ENCODE measurements at regions not wholly inside any gene's neighbourhood (a gene's known extent, or its start where the extent isn't known, plus 50 kb on each side); places are given as distances from the start of the nearest gene placed in this dataset.

DNA sequence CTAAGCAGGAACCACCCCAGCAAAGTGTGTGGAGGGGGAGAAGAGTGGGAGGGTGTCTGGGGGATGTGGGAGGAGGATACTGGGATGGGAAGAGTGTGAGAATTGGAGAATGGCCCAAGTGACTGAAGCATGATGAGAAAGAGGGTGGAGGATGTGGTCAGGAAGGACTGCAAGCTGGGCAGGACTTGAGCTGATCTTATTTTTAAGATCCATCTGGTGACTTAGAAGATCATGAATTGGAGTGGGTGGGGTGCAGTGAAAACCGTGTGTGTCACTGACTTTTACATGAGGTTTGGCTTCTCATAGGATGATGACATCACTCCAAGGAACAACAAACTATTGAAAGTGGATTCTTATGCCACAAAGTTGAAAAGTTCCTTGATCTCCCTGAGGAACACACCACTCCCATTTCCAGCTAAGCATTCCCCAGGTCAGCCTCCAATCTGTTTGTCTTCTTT lies 287.5 kb downstream of the GALC start:
- H3K27me3 ChIP-seq (ENCODE audit: insufficient read depth, low read length, poor library complexity) = no peaks in the 10 kb centered on the region
- no peaks in the 10 kb centered on the region for H3K4me1 ChIP-seq (ENCODE audit: insufficient read depth, low read length)
- H3K79me2 ChIP-seq (ENCODE audit: insufficient read depth, low read length) = no peaks in the 10 kb centered on the region
- no peak for DNase-seq
- H3K4me3 ChIP-seq (ENCODE audit: low read depth in 1 of 2, low read length in 2 of 2) = no peak overlapping the region
- no peak overlapping the region for H2AFZ ChIP-seq (ENCODE audit: low read depth, low read length)
- ATAC-seq (ENCODE audit: insufficient read depth, low read depth) = no peak
- H3K4me2 ChIP-seq (ENCODE audit: insufficient read depth, low read length) = no peak overlapping the region
- no peak overlapping the region for H3K27ac ChIP-seq (ENCODE audit: low read length)
- H3K9me3 ChIP-seq (ENCODE audit: insufficient read depth, low read length, severe bottlenecking) = no peaks in the 10 kb centered on the region
- H4K20me1 ChIP-seq (ENCODE audit: insufficient read depth, low read length) = no peaks in the 10 kb centered on the region
- no peak for TF ChIP-seq EZH2 (IDR thresholded peaks at IDR 0.05; ENCODE audit: borderline replicate concordance, low read depth, low read length, severe bottlenecking)
- TF ChIP-seq, protein P1, sequence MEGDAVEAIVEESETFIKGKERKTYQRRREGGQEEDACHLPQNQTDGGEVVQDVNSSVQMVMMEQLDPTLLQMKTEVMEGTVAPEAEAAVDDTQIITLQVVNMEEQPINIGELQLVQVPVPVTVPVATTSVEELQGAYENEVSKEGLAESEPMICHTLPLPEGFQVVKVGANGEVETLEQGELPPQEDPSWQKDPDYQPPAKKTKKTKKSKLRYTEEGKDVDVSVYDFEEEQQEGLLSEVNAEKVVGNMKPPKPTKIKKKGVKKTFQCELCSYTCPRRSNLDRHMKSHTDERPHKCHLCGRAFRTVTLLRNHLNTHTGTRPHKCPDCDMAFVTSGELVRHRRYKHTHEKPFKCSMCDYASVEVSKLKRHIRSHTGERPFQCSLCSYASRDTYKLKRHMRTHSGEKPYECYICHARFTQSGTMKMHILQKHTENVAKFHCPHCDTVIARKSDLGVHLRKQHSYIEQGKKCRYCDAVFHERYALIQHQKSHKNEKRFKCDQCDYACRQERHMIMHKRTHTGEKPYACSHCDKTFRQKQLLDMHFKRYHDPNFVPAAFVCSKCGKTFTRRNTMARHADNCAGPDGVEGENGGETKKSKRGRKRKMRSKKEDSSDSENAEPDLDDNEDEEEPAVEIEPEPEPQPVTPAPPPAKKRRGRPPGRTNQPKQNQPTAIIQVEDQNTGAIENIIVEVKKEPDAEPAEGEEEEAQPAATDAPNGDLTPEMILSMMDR (IDR thresholded peaks at IDR 0.05; ENCODE audit: borderline replicate concordance, extremely low read depth, low read length, poor library complexity, severe bottlenecking) = no peak
- H3K36me3 ChIP-seq (ENCODE audit: insufficient read depth, low read length) = no peaks in the 10 kb centered on the region
- H3K9ac ChIP-seq (ENCODE audit: low read depth, low read length) = no peak overlapping the region

DNA sequence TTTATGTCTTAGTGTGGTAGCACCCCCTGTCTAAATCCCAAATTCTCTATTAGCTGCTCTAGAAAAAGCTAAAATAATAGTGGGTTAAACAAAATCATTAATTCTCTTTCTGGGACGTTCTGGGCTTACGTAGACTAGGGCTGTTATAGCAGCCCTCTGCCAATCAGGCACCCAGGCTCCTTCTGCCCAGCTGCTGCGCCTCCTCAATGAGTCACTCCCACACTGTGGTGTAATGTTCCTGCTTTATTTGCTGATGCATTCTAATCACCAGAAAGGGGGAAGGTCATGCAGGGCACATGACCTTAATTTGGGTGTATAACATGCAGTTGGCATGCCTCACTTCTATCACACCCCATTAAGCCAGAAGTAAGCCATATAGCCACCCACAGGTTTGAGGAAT lies 294.5 kb downstream of the GALC start:
- no peak overlapping the region for H3K9ac ChIP-seq (ENCODE audit: low read depth, low read length)
- H3K4me1 ChIP-seq (ENCODE audit: insufficient read depth, low read length) = no peaks in the 10 kb centered on the region
- H3K9me3 ChIP-seq (ENCODE audit: insufficient read depth, low read length, severe bottlenecking) = no peaks in the 10 kb centered on the region
- no peak overlapping the region for H2AFZ ChIP-seq (ENCODE audit: low read depth, low read length)
- H3K4me2 ChIP-seq (ENCODE audit: insufficient read depth, low read length) = no peak overlapping the region
- no peak for DNase-seq
- H3K27me3 ChIP-seq (ENCODE audit: insufficient read depth, low read length, poor library complexity) = no peaks in the 10 kb centered on the region
- no peaks in the 10 kb centered on the region for H3K79me2 ChIP-seq (ENCODE audit: insufficient read depth, low read length)
- H3K4me3 ChIP-seq (ENCODE audit: low read depth in 1 of 2, low read length in 2 of 2) = no peak overlapping the region
- TF ChIP-seq EZH2 (IDR thresholded peaks at IDR 0.05; ENCODE audit: borderline replicate concordance, low read depth, low read length, severe bottlenecking) = no peak
- TF ChIP-seq, protein P1 (IDR thresholded peaks at IDR 0.05; ENCODE audit: borderline replicate concordance, extremely low read depth, low read length, poor library complexity, severe bottlenecking) = no peak
- H3K27ac ChIP-seq (ENCODE audit: low read length) = no peak overlapping the region
- ATAC-seq (ENCODE audit: insufficient read depth, low read depth) = no peak
- no peaks in the 10 kb centered on the region for H3K36me3 ChIP-seq (ENCODE audit: insufficient read depth, low read length)
- no peaks in the 10 kb centered on the region for H4K20me1 ChIP-seq (ENCODE audit: insufficient read depth, low read length)

GRCh38 chr14:87696485-87696884 lies 296.5 kb downstream of the GALC start:
- H3K9ac ChIP-seq (ENCODE audit: low read depth, low read length) = no peak overlapping the region
- no peaks in the 10 kb centered on the region for H3K79me2 ChIP-seq (ENCODE audit: insufficient read depth, low read length)
- no peak for ATAC-seq (ENCODE audit: insufficient read depth, low read depth)
- H2AFZ ChIP-seq (ENCODE audit: low read depth, low read length) = no peak overlapping the region
- H3K27ac ChIP-seq (ENCODE audit: low read length) = no peak overlapping the region
- TF ChIP-seq EZH2 (IDR thresholded peaks at IDR 0.05; ENCODE audit: borderline replicate concordance, low read depth, low read length, severe bottlenecking) = no peak
- TF ChIP-seq, protein P1 (IDR thresholded peaks at IDR 0.05; ENCODE audit: borderline replicate concordance, extremely low read depth, low read length, poor library complexity, severe bottlenecking) = no peak
- H4K20me1 ChIP-seq (ENCODE audit: insufficient read depth, low read length) = no peaks in the 10 kb centered on the region
- DNase-seq = no peak
- H3K4me1 ChIP-seq (ENCODE audit: insufficient read depth, low read length) = no peaks in the 10 kb centered on the region
- H3K27me3 ChIP-seq (ENCODE audit: insufficient read depth, low read length, poor library complexity) = no peaks in the 10 kb centered on the region
- H3K4me2 ChIP-seq (ENCODE audit: insufficient read depth, low read length) = no peak overlapping the region
- no peaks in the 10 kb centered on the region for H3K36me3 ChIP-seq (ENCODE audit: insufficient read depth, low read length)
- H3K4me3 ChIP-seq (ENCODE audit: low read depth in 1 of 2, low read length in 2 of 2) = no peak overlapping the region
- no peaks in the 10 kb centered on the region for H3K9me3 ChIP-seq (ENCODE audit: insufficient read depth, low read length, severe bottlenecking)
